K562 (cell line): ENCODE measurements at regions not wholly inside any gene's neighbourhood (a gene's known extent, or its start where the extent isn't known, plus 50 kb on each side); places are given as distances from the start of the nearest gene placed in this dataset.

Experiments
- MITF ChIP-seq: IDR thresholded peaks from 2 replicates; pipeline ENCODE4 v1.6.1; 2014; ENCODE audit warnings: antibody characterized with exemption
- PREB ChIP-seq: sonication (generic); formaldehyde crosslinking; IDR thresholded peaks from 2 replicates; pipeline ENCODE4 v1.8.1; 2023; ENCODE audit warnings: mild to moderate bottlenecking, missing genetic modification reagents
- REST ChIP-seq, 2 experiments: fragments of 450-650 bp; formaldehyde crosslinking in 1 of 2; IDR thresholded peaks; 2 replicates each; pipeline versions ENCODE4 v1.4.0 to v1.6.1; 2014 to 2020; ENCODE audit warnings: mild to moderate bottlenecking in 2 of 2, borderline replicate concordance in 1 of 2, low read depth in 1 of 2
- ZNF584 ChIP-seq: fragments of 200-800 bp; sonication (Bioruptor generic); IDR thresholded peaks from 2 replicates; pipeline ENCODE4 v1.6.1; 2016; ENCODE audit warnings: low read depth, mild to moderate bottlenecking, missing genetic modification characterization, missing compliant biosample characterization

- no peak for TF ChIP-seq MITF
- TF ChIP-seq ZNF584 (CRISPR knock-in tag): no peak
- TF ChIP-seq PREB (CRISPR knock-in tag): no peak
- no peak for TF ChIP-seq REST (IDR thresholded peaks at IDR 0.05; ENCODE audit: borderline replicate concordance)
- no peak for TF ChIP-seq REST (CRISPR knock-in tag; IDR thresholded peaks at IDR 0.05; ENCODE audit: low read depth)
Measured at GRCh38 chr11:127966821-127967220, 620.5 kb downstream of the ETS1 start (continued).
